Naive B cell (primary cell): ENCODE measurements at regions not wholly inside any gene's neighbourhood (a gene's known extent, or its start where the extent isn't known, plus 50 kb on each side); places are given as distances from the start of the nearest gene placed in this dataset.
"Not testable (repeated sequence)": the region's sequence is repeated elsewhere in the genome, so short reads cannot be mapped to it uniquely, and the experiment has no call there.

Experiments used
- ATAC-seq, 2 donors: fragments of 150-1000 bp; cut with Tn5 transposase; 2 replicates each; pipeline ENCODE4 v1.10.0; 2021; ENCODE audit warnings: low read depth in 2 of 2, mild to moderate bottlenecking in 2 of 2, moderate library complexity in 2 of 2
- DNase-seq: peaks from one replicate; pipeline ENCODE4 v3.0.0; 2022
- H3K27ac Mint-ChIP-seq, 6 donors: one replicate each; pipeline ENCODE4 v1.8.0; 2020 to 2022; ENCODE audit warnings: mild to moderate bottlenecking in 6 of 6, mixed read lengths in 6 of 6, moderate library complexity in 5 of 6, inconsistent platforms in 2 of 6
- H3K27me3 Mint-ChIP-seq, 3 donors: one replicate each; pipeline ENCODE4 v1.8.0; 2021 to 2022; ENCODE audit warnings: mixed read lengths in 3 of 3, mild to moderate bottlenecking in 1 of 3
- H3K36me3 Mint-ChIP-seq, 2 donors: one replicate each; pipeline ENCODE4 v1.8.0; 2020 to 2022; ENCODE audit warnings: mixed read lengths in 2 of 2, inconsistent platforms in 1 of 2, mild to moderate bottlenecking in 1 of 2
- H3K4me1 Mint-ChIP-seq, 3 donors: one replicate each; pipeline ENCODE4 v1.8.0; 2020 to 2022; ENCODE audit warnings: mixed read lengths in 3 of 3, inconsistent platforms in 1 of 3, mild to moderate bottlenecking in 1 of 3, moderate library complexity in 1 of 3
- H3K4me3 Mint-ChIP-seq, 8 donors: one replicate each; pipeline ENCODE4 v1.8.0; 2020 to 2022; ENCODE audit warnings: mild to moderate bottlenecking in 8 of 8, mixed read lengths in 8 of 8, moderate library complexity in 8 of 8, inconsistent platforms in 2 of 8
- H3K9me3 Mint-ChIP-seq, 7 donors: one replicate each; pipeline ENCODE4 v1.8.0; 2020 to 2022; ENCODE audit warnings: mixed read lengths in 7 of 7, mild to moderate bottlenecking in 5 of 7, inconsistent platforms in 2 of 7, moderate library complexity in 1 of 7

- H3K27me3 Mint-ChIP-seq = no peaks in the 10 kb centered on the region
- no peak for DNase-seq
- H3K27ac Mint-ChIP-seq = no peak overlapping the region
- H3K4me1 Mint-ChIP-seq = no peaks in the 10 kb centered on the region
- peaks cover 4 to 23% (median 7%) of the 10 kb centered on the region in 7 donors for H3K9me3 Mint-ChIP-seq
- no peaks in the 10 kb centered on the region for H3K36me3 Mint-ChIP-seq
- no peak overlapping the region for H3K4me3 Mint-ChIP-seq
- ATAC-seq = no peak
Measured at GRCh38 chr6:140360651-140361050, 986.2 kb upstream of the CITED2 start.

- DNase-seq (no peak), ATAC-seq (no peak)
- H3K9me3 Mint-ChIP-seq = no peaks in the 10 kb centered on the region
- no peak overlapping the region for H3K27ac Mint-ChIP-seq
- no peaks in the 10 kb centered on the region for H3K4me1 Mint-ChIP-seq
- no peak overlapping the region for H3K4me3 Mint-ChIP-seq
- H3K27me3 Mint-ChIP-seq = no peaks in the 10 kb centered on the region
- H3K36me3 Mint-ChIP-seq = no peaks in the 10 kb centered on the region
Measured at GRCh38 chr6:140355476-140355875, 981.0 kb upstream of the CITED2 start.

GRCh38 chr6:140354296-140354695, 979.8 kb upstream of the CITED2 start:
- H3K27ac Mint-ChIP-seq = no peak overlapping the region

GRCh38 chr6:140353536-140353935, 979.1 kb upstream of the CITED2 start:
- Mint-ChIP-seq H3K4me1 (no peaks in the 10 kb centered on the region), H3K27ac (no peak overlapping the region), H3K36me3 (no peaks in the 10 kb centered on the region), H3K27me3 (no peaks in the 10 kb centered on the region), H3K4me3 (no peak overlapping the region), H3K9me3 (no peaks in the 10 kb centered on the region)
- ATAC-seq = no peak
- DNase-seq = no peak

More at GRCh38 chr6:140354296-140354695, 979.8 kb upstream of the CITED2 start:
- DNase-seq = no peak
- Mint-ChIP-seq H3K27me3 (no peaks in the 10 kb centered on the region), H3K4me1 (no peaks in the 10 kb centered on the region), H3K4me3 (no peak overlapping the region), H3K36me3 (no peaks in the 10 kb centered on the region), H3K9me3 (no peaks in the 10 kb centered on the region)
- no peak for ATAC-seq

GRCh38 chr6:140346428-140346827, 972.0 kb upstream of the CITED2 start:
- ATAC-seq (no peak), DNase-seq (no peak)
- Mint-ChIP-seq H3K27ac (no peak overlapping the region), H3K4me3 (no peak overlapping the region), H3K9me3 (no peaks in the 10 kb centered on the region), H3K27me3 (no peaks in the 10 kb centered on the region), H3K4me1 (peaks cover 0 to under 1% (median 0%) of the 10 kb centered on the region in 3 donors), H3K36me3 (no peaks in the 10 kb centered on the region)

- Mint-ChIP-seq H3K36me3 (no peaks in the 10 kb centered on the region), H3K27ac (no peak overlapping the region), H3K4me3 (no peak overlapping the region), H3K9me3 (no peaks in the 10 kb centered on the region), H3K27me3 (peaks cover 0 to under 1% (median 0%) of the 10 kb centered on the region in 3 donors), H3K4me1 (peaks cover 0 to 5% (median 0%) of the 10 kb centered on the region in 3 donors)
- no peak for DNase-seq
- no peak for ATAC-seq
Measured at GRCh38 chr6:140345935-140346334, 971.5 kb upstream of the CITED2 start.

- ATAC-seq = no peak
- no peak for DNase-seq
- Mint-ChIP-seq H3K4me3 (no peak overlapping the region), H3K4me1 (peaks cover 0 to 11% (median 0%) of the 10 kb centered on the region in 3 donors), H3K27me3 (peaks cover 0 to 4% (median 0%) of the 10 kb centered on the region in 3 donors), H3K9me3 (peaks cover 0 to 2% (median 0%) of the 10 kb centered on the region in 7 donors), H3K27ac (peak overlapping the region in 1 of 6 donors; percentile 1), H3K36me3 (no peaks in the 10 kb centered on the region)
Measured at GRCh38 chr6:140344142-140344913, 969.9 kb upstream of the CITED2 start.

- H3K27me3 Mint-ChIP-seq = peaks cover 0 to 6% (median 4%) of the 10 kb centered on the region in 3 donors
- peaks cover 0 to 5% (median 2%) of the 10 kb centered on the region in 7 donors for H3K9me3 Mint-ChIP-seq
- no peak for ATAC-seq
- H3K4me1 Mint-ChIP-seq = peaks cover 0 to 11% (median 0%) of the 10 kb centered on the region in 3 donors
- no peaks in the 10 kb centered on the region for H3K36me3 Mint-ChIP-seq
- no peak overlapping the region for H3K27ac Mint-ChIP-seq
- DNase-seq = no peak
- no peak overlapping the region for H3K4me3 Mint-ChIP-seq
Measured at GRCh38 chr6:140343128-140343527, 968.7 kb upstream of the CITED2 start.

- ATAC-seq (no peak), DNase-seq (no peak)
- peaks cover 0 to 11% (median 0%) of the 10 kb centered on the region in 3 donors for H3K4me1 Mint-ChIP-seq
- H3K27ac Mint-ChIP-seq = no peak overlapping the region
- no peaks in the 10 kb centered on the region for H3K36me3 Mint-ChIP-seq
- H3K4me3 Mint-ChIP-seq = no peak overlapping the region
- H3K9me3 Mint-ChIP-seq = peaks cover 0 to 5% (median 2%) of the 10 kb centered on the region in 7 donors
- peaks cover 0 to 6% (median 4%) of the 10 kb centered on the region in 3 donors for H3K27me3 Mint-ChIP-seq
Measured at GRCh38 chr6:140341272-140341671, 966.8 kb upstream of the CITED2 start.

- Mint-ChIP-seq H3K27me3 (peaks cover 0 to 7% (median 6%) of the 10 kb centered on the region in 3 donors), H3K36me3 (no peaks in the 10 kb centered on the region), H3K27ac (peak overlapping the region in 1 of 6 donors; percentile 17), H3K4me1 (peaks cover 0 to 11% (median 0%) of the 10 kb centered on the region in 3 donors), H3K9me3 (peaks cover 0 to 5% (median 2%) of the 10 kb centered on the region in 7 donors), H3K4me3 (peak overlapping the region in 2 of 8 donors; percentile 25 to 48)
- ATAC-seq = no peak
- DNase-seq = no peak
Measured at GRCh38 chr6:140340795-140341194, 966.3 kb upstream of the CITED2 start.

GRCh38 chr6:140339084-140339483, 964.6 kb upstream of the CITED2 start:
- peak overlapping the region in 1 of 8 donors; percentile 16 for H3K4me3 Mint-ChIP-seq
- not testable (repeated sequence) for H3K9me3 Mint-ChIP-seq, H3K36me3 Mint-ChIP-seq, DNase-seq, H3K27me3 Mint-ChIP-seq, ATAC-seq, H3K27ac Mint-ChIP-seq
- H3K4me1 Mint-ChIP-seq = peaks cover 0 to 11% (median 0%) of the 10 kb centered on the region in 3 donors

GRCh38 chr6:140321891-140322290, 947.4 kb upstream of the CITED2 start:
- no peaks in the 10 kb centered on the region for H3K27me3 Mint-ChIP-seq
- H3K36me3 Mint-ChIP-seq = peaks cover 0 to 10% of the 10 kb centered on the region in 2 donors
- H3K4me3 Mint-ChIP-seq = peak overlapping the region in 1 of 8 donors; percentile 7
- peaks cover 14 to 26% (median 22%) of the 10 kb centered on the region in 3 donors for H3K4me1 Mint-ChIP-seq
- H3K9me3 Mint-ChIP-seq = peaks cover 3 to 11% (median 7%) of the 10 kb centered on the region in 7 donors
- DNase-seq (no peak), ATAC-seq (no peak)
- H3K27ac Mint-ChIP-seq = peak overlapping the region in 2 of 6 donors; percentile 18 to 84

GRCh38 chr6:140320081-140321080, 945.9 kb upstream of the CITED2 start:
- Mint-ChIP-seq H3K4me1 (peaks cover 14 to 34% (median 29%) of the 10 kb centered on the region in 3 donors), H3K4me3 (peak overlapping the region in 7 of 8 donors; percentile 3 to 66 (median 45)), H3K27ac (peak overlapping the region in 4 of 6 donors; percentile 21 to 62 (median 42)), H3K27me3 (no peaks in the 10 kb centered on the region), H3K36me3 (no peaks in the 10 kb centered on the region), H3K9me3 (no peaks in the 10 kb centered on the region)
- ATAC-seq (peak; percentile 85 to 90), DNase-seq (peak; percentile 20)
